ENCODE measurements at regions not wholly inside any gene's neighbourhood (a gene's known extent, or its start where the extent isn't known, plus 50 kb on each side); places are given as distances from the start of the nearest gene placed in this dataset.

DNA sequence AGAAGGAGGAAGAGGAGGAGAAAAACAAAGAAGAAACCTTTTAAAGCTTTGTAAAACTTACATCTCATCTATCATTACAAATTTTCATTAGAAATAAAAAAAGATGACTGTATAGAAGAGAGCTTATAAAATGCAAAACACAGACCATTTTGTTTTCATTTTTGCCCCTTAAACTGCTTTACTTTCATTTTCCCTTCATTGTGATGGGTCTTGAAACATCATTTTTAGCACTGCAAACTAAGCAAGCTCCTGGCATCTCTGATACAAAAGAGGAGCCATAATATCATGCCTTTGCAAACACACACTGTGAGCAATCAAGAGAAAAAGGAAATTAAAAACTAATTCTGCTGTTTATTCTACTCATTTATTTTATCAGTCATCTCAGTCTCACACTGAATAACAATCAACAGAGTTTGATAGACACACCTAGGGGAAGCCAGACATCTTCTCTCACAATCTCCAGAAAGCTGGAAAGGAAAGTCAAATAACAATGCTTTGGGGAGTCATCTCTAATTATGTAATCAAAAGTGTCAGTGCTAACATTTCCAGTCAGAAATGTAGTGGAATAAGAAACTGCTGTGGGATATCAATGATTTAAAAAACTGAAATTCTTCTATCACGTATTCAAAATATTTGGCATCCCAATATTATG is 467.7 kb upstream of the FAT3 start:
- H3K4me3 ChIP-seq (ENCODE audit: low read depth, low read length) = no peak overlapping the region
- CTCF ChIA-PET = no interaction called here
- no peak overlapping the region for H3K27ac Mint-ChIP-seq (ENCODE audit: unreplicated experiment)

DNA sequence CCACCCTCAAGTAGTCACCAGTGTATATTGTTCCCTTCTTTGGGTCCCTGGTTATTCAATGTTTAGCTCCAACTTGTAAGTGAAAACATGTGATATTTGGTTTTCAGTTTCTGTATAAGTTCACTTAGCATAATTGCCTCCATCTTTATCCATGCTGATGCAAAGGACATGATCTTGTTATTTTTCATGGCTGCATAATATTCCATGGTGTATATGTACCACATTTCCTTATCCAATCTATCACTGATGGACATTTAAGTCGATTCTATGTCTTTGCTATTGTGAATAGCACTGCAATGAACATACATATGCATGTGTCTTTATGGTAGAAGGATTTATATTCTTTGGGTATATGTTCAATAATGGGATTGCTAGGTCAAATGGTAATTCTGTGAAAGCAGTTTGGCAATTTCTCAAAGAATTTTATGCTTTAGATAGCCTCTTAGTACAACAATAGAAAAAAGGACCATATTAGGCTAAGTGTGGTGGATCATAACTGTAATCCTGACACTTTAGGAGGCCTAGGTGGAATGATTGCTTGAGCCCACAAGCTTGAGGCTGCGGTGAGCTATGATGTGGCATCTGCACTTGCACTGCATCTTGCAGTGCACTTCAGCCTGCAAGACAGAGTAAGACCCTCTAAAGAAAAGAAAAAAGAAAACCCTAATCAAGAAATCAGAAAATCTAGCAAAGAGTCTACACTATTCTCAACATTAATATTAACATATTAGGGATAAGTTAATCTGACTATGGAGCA is 468.5 kb upstream of the FAT3 start:
- H3K27me3 Mint-ChIP-seq (ENCODE audit: insufficient read depth, unreplicated experiment) = no peaks in the 10 kb centered on the region
- BruUV-seq (replicated peaks) = no TSS peak
- ChIA-PET CTCF (no interaction called here), POLR2A (no interaction called here)
- H3K27ac Mint-ChIP-seq (ENCODE audit: unreplicated experiment) = no peak overlapping the region
- no peak overlapping the region for H3K4me3 ChIP-seq (ENCODE audit: low read depth, low read length)
- H3K4me3 Mint-ChIP-seq (ENCODE audit: unreplicated experiment) = no peak overlapping the region
- no peaks in the 10 kb centered on the region for H3K36me3 Mint-ChIP-seq (ENCODE audit: insufficient read depth, unreplicated experiment)
- no peaks in the 10 kb centered on the region for H3K9me3 ChIP-seq
- intact Hi-C loops (cut with micrococcal nuclease; ENCODE audit: unreplicated experiment) = no loop called here
- H3K9me3 Mint-ChIP-seq (ENCODE audit: unreplicated experiment) = peaks cover 5% of the 10 kb centered on the region
- no peaks in the 10 kb centered on the region for H3K27me3 ChIP-seq (replicated peaks; ENCODE audit: control insufficient read depth, insufficient read depth, low read length)
- DNase-seq = no peak
- no peaks in the 10 kb centered on the region for H3K36me3 ChIP-seq (ENCODE audit: control insufficient read depth, insufficient read depth, low read length)
- no peaks in the 10 kb centered on the region for H3K4me1 Mint-ChIP-seq (ENCODE audit: low read depth, unreplicated experiment)
- TF ChIP-seq, protein P1, sequence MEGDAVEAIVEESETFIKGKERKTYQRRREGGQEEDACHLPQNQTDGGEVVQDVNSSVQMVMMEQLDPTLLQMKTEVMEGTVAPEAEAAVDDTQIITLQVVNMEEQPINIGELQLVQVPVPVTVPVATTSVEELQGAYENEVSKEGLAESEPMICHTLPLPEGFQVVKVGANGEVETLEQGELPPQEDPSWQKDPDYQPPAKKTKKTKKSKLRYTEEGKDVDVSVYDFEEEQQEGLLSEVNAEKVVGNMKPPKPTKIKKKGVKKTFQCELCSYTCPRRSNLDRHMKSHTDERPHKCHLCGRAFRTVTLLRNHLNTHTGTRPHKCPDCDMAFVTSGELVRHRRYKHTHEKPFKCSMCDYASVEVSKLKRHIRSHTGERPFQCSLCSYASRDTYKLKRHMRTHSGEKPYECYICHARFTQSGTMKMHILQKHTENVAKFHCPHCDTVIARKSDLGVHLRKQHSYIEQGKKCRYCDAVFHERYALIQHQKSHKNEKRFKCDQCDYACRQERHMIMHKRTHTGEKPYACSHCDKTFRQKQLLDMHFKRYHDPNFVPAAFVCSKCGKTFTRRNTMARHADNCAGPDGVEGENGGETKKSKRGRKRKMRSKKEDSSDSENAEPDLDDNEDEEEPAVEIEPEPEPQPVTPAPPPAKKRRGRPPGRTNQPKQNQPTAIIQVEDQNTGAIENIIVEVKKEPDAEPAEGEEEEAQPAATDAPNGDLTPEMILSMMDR (IDR thresholded peaks at IDR 0.05; ENCODE audit: insufficient read depth in 1 of 2, low read depth in 1 of 2, low read length in 1 of 2, severe bottlenecking in 1 of 2, unreplicated experiment in 1 of 2) = no peak
- H3K4me1 ChIP-seq = no peaks in the 10 kb centered on the region

More for the DNA sequence above, 467.7 kb upstream of the FAT3 start:
- no peaks in the 10 kb centered on the region for H3K27me3 ChIP-seq (replicated peaks; ENCODE audit: control insufficient read depth, insufficient read depth, low read length)
- no peaks in the 10 kb centered on the region for H3K9me3 Mint-ChIP-seq (ENCODE audit: unreplicated experiment)
- H3K27me3 Mint-ChIP-seq (ENCODE audit: insufficient read depth, unreplicated experiment) = no peaks in the 10 kb centered on the region
- no peaks in the 10 kb centered on the region for H3K4me1 Mint-ChIP-seq (ENCODE audit: low read depth, unreplicated experiment)
- POLR2A ChIA-PET = no interaction called here
- no peak overlapping the region for H3K4me3 Mint-ChIP-seq (ENCODE audit: unreplicated experiment)
- H3K36me3 Mint-ChIP-seq (ENCODE audit: insufficient read depth, unreplicated experiment) = no peaks in the 10 kb centered on the region
- no TSS peak for BruUV-seq (replicated peaks)
- no peak for DNase-seq
- H3K4me1 ChIP-seq = no peaks in the 10 kb centered on the region
- H3K36me3 ChIP-seq (ENCODE audit: control insufficient read depth, insufficient read depth, low read length) = no peaks in the 10 kb centered on the region
- intact Hi-C loops (cut with micrococcal nuclease; ENCODE audit: unreplicated experiment) = no loop called here
- no peaks in the 10 kb centered on the region for H3K9me3 ChIP-seq
- TF ChIP-seq, protein P1 (IDR thresholded peaks at IDR 0.05; ENCODE audit: insufficient read depth in 1 of 2, low read depth in 1 of 2, low read length in 1 of 2, severe bottlenecking in 1 of 2, unreplicated experiment in 1 of 2) = no peak

DNA sequence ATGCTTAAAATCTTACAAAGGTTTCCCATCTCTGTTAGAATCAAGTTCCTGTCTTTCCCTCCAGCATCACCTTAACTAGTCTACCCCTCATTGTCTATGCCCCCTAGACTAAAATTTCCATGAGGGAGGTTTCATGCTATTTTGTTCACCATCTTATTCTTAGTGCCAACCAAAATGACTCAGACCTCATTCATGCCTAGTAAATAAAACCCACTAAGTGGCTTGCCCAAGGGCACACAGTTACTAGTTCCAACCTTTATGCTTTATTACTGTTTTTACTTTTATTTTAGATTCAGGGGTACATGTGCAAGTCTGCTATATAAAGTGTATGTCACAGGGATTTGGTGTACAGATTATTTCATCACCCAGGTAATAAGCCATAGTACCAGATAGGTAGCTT is 469.1 kb upstream of the FAT3 start:
- DNase-seq = no peak
- intact Hi-C loops (cut with micrococcal nuclease; ENCODE audit: unreplicated experiment) = no loop called here
- H3K4me3 Mint-ChIP-seq (ENCODE audit: unreplicated experiment) = no peak overlapping the region
- H3K9me3 Mint-ChIP-seq (ENCODE audit: unreplicated experiment) = peaks cover 9% of the 10 kb centered on the region
- no peaks in the 10 kb centered on the region for H3K36me3 ChIP-seq (ENCODE audit: control insufficient read depth, insufficient read depth, low read length)
- no peaks in the 10 kb centered on the region for H3K36me3 Mint-ChIP-seq (ENCODE audit: insufficient read depth, unreplicated experiment)
- no peaks in the 10 kb centered on the region for H3K27me3 ChIP-seq (replicated peaks; ENCODE audit: control insufficient read depth, insufficient read depth, low read length)
- TF ChIP-seq, protein P1 (IDR thresholded peaks at IDR 0.05; ENCODE audit: insufficient read depth in 1 of 2, low read depth in 1 of 2, low read length in 1 of 2, severe bottlenecking in 1 of 2, unreplicated experiment in 1 of 2) = no peak
- H3K9me3 ChIP-seq = no peaks in the 10 kb centered on the region
- CTCF ChIA-PET = no interaction called here
- H3K4me1 ChIP-seq = no peaks in the 10 kb centered on the region
- no peaks in the 10 kb centered on the region for H3K27me3 Mint-ChIP-seq (ENCODE audit: insufficient read depth, unreplicated experiment)
- POLR2A ChIA-PET = no interaction called here
- BruUV-seq (replicated peaks) = no TSS peak
- H3K4me3 ChIP-seq (ENCODE audit: low read depth, low read length) = no peak overlapping the region
- H3K4me1 Mint-ChIP-seq (ENCODE audit: low read depth, unreplicated experiment) = no peaks in the 10 kb centered on the region
- H3K27ac Mint-ChIP-seq (ENCODE audit: unreplicated experiment) = no peak overlapping the region

Data from Caco-2 (cell line).